Nephron progenitor cell (in vitro differentiated cells): ENCODE measurements at regions not wholly inside any gene's neighbourhood (a gene's known extent, or its start where the extent isn't known, plus 50 kb on each side); places are given as distances from the start of the nearest gene placed in this dataset.

ENCODE experiments used
- DNase-seq: peaks from one replicate; pipeline ENCODE4 v3.0.0; 2021
- H3K27ac Mint-ChIP-seq: 2 replicates; pipeline ENCODE4 v1.8.0; 2021; ENCODE audit warnings: mild to moderate bottlenecking, moderate library complexity, mixed read lengths
- H3K27me3 Mint-ChIP-seq: 2 replicates; pipeline ENCODE4 v1.8.0; 2021; ENCODE audit warnings: mild to moderate bottlenecking, low read depth, mixed read lengths; ENCODE audit not compliant: poor library complexity
- H3K36me3 Mint-ChIP-seq: 2 replicates; pipeline ENCODE4 v1.8.0; 2021; ENCODE audit warnings: low read depth, mixed read lengths
- H3K4me1 Mint-ChIP-seq: 2 replicates; pipeline ENCODE4 v1.8.0; 2021; ENCODE audit warnings: mixed read lengths
- H3K4me3 Mint-ChIP-seq: 2 replicates; pipeline ENCODE4 v1.8.0; 2021; ENCODE audit warnings: mild to moderate bottlenecking, moderate library complexity, mixed read lengths
- H3K9me3 Mint-ChIP-seq: 2 replicates; pipeline ENCODE4 v1.8.0; 2021; ENCODE audit warnings: mild to moderate bottlenecking, moderate library complexity, mixed read lengths
- TF ChIP-seq, protein P1 (sequence below): fragments of 200-600 bp; sonication (generic); IDR thresholded peaks from 2 replicates; pipeline ENCODE4 v1.5.0; 2021; ENCODE audit warnings: antibody characterized with exemption

DNA sequence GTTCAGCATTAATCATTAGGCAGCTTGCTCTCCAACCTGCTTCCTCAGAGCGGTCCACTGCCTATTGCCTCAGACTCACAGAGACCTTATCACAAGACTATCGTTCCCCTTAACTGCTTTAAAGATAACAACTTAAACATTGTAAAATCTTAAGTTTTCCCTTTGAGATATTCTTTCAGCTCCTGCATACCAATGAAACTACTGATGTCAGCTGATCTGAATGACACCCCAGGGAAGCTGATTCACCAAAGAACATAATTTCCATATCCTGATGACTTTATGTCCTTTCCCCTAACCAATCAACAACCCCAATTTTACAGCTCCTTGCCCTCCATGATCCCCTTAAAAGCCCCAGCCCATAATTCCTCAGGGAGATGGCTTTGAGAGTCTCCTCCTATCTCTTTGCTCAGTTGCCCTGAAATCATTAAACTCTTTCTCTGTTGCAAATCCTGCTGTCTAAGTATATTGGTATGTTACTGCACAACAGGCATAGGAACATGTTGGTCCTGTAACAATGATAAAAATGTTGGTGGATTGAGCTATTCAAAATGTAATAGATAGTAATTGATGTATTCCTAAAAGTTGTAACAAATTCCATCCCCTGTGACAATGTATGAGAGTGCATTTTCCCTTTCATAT, 621.4 kb upstream of the RGS18 start:
- H3K4me1 Mint-ChIP-seq, result no peaks in the 10 kb centered on the region
- H3K9me3 Mint-ChIP-seq, result peaks cover 15% of the 10 kb centered on the region
- DNase-seq, result no peak
- H3K27me3 Mint-ChIP-seq, result no peaks in the 10 kb centered on the region
- no peak overlapping the region for H3K4me3 Mint-ChIP-seq
- H3K36me3 Mint-ChIP-seq, result no peaks in the 10 kb centered on the region
- TF ChIP-seq, protein P1, sequence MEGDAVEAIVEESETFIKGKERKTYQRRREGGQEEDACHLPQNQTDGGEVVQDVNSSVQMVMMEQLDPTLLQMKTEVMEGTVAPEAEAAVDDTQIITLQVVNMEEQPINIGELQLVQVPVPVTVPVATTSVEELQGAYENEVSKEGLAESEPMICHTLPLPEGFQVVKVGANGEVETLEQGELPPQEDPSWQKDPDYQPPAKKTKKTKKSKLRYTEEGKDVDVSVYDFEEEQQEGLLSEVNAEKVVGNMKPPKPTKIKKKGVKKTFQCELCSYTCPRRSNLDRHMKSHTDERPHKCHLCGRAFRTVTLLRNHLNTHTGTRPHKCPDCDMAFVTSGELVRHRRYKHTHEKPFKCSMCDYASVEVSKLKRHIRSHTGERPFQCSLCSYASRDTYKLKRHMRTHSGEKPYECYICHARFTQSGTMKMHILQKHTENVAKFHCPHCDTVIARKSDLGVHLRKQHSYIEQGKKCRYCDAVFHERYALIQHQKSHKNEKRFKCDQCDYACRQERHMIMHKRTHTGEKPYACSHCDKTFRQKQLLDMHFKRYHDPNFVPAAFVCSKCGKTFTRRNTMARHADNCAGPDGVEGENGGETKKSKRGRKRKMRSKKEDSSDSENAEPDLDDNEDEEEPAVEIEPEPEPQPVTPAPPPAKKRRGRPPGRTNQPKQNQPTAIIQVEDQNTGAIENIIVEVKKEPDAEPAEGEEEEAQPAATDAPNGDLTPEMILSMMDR, result no peak
- H3K27ac Mint-ChIP-seq, result no peak overlapping the region

DNA sequence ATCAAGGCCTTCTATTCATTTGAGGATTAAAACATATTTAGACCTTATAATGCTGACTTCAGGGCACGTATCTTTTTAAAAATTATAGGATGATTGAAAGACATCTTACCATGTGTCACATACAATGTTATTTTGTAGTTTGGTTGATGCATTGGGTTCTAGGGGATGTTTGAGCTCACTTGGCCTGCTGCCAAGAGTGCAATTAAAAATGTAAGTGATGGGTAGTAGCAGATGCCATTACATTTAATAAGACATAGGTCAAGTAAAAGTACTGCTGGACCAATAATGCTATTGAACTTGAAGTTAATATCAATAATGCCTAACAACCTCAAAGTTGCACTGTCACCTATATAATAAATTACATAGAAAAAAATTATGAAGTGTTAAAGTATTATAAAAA, 616.5 kb upstream of the RGS18 start:
- Mint-ChIP-seq H3K4me1 (no peaks in the 10 kb centered on the region), H3K4me3 (no peak overlapping the region), H3K9me3 (peaks cover 9% of the 10 kb centered on the region), H3K36me3 (no peaks in the 10 kb centered on the region), H3K27me3 (no peaks in the 10 kb centered on the region), H3K27ac (no peak overlapping the region)
- TF ChIP-seq, protein P1, result no peak
- DNase-seq, result no peak

DNA sequence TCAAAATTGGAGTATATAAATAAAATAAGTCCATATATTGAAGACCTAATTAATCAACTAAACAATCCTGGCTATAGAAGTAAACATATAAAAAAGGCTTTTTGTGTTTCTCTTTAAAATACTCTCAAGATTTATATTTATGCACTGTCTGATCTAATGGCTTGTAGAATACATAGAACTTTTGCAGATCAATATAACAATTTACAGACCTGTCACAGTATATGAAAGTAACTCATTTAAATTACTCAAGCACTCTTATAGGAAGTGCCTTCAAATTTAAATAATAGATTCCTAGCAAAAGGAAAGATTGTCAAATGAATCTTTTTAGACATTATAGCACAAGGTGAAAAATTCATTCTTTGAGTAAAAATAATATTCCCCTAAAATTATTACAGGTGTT, 615.8 kb upstream of the RGS18 start:
- DNase-seq, result no peak
- H3K9me3 Mint-ChIP-seq, result peaks cover 4% of the 10 kb centered on the region
- H3K36me3 Mint-ChIP-seq, result no peaks in the 10 kb centered on the region
- TF ChIP-seq, protein P1, result no peak
- H3K27ac Mint-ChIP-seq, result no peak overlapping the region
- no peak overlapping the region for H3K4me3 Mint-ChIP-seq
- H3K4me1 Mint-ChIP-seq, result no peaks in the 10 kb centered on the region
- H3K27me3 Mint-ChIP-seq, result no peaks in the 10 kb centered on the region

DNA sequence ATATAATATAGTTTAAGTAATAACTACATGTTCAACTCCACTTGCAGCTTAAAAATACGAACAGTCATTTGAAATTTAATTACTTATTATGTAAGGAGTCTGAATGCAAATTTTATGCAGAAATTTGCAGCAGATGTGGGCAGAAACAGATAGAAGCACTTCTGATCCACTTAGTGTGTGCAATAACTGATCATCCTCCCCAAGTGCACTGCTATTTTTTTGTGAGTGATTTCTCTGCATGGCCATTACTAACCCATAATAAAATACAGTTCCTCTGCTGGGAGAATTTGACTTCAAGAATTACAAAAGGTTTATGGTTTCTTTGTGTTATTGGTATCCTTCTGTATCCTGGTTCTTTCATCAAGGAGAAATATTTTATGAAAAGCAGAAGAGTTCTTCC, 611.5 kb upstream of the RGS18 start:
- DNase-seq, result no peak
- no peaks in the 10 kb centered on the region for H3K27me3 Mint-ChIP-seq
- no peaks in the 10 kb centered on the region for H3K4me1 Mint-ChIP-seq

DNA sequence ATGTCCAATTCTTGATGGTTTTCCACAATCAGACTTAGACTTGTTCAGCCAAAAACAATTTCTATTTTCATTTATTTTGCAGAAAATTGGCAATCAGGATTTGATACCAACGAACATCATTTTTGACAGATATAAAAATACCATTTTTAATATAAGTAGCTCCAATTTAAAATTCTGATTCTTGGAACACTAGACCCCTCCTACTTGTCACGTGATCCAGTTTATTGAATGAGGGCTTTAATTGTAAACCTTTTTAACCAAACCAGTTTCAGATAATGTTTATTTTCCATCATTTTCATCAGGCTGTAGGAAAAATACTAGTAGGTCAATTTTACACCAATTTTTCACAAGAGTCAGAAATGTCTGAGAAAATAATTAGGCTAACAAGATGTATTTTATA, 607.2 kb upstream of the RGS18 start:
- no peak overlapping the region for H3K27ac Mint-ChIP-seq
- H3K9me3 Mint-ChIP-seq, result no peaks in the 10 kb centered on the region
- TF ChIP-seq, protein P1, result no peak
- H3K27me3 Mint-ChIP-seq, result no peaks in the 10 kb centered on the region
- no peaks in the 10 kb centered on the region for H3K4me1 Mint-ChIP-seq
- no peaks in the 10 kb centered on the region for H3K36me3 Mint-ChIP-seq
- no peak overlapping the region for H3K4me3 Mint-ChIP-seq
- DNase-seq, result no peak

More for the DNA sequence above, 611.5 kb upstream of the RGS18 start:
- TF ChIP-seq, protein P1, result no peak
- H3K36me3 Mint-ChIP-seq, result no peaks in the 10 kb centered on the region
- no peaks in the 10 kb centered on the region for H3K9me3 Mint-ChIP-seq
- H3K27ac Mint-ChIP-seq, result no peak overlapping the region
- no peak overlapping the region for H3K4me3 Mint-ChIP-seq

DNA sequence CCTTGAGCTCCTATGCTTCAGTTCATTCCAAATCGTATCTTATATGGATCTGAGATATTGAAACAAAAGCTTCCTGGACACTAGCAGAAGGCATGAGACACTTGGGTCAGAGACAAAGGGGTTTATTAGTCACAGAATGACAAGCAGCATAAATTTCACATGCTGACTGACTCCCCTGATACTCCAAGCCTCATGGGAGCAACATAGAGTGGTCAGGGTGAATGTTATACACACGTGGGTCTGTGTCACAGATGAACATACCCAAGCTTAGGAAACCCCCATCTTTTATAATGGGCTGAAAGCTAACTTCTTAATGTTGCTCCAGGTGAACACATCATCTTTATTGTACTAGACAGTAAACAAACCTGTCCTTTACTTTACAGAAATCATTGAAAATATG, 599.9 kb upstream of the RGS18 start:
- Mint-ChIP-seq H3K4me1 (no peaks in the 10 kb centered on the region), H3K27me3 (no peaks in the 10 kb centered on the region), H3K4me3 (no peak overlapping the region), H3K36me3 (no peaks in the 10 kb centered on the region), H3K9me3 (no peaks in the 10 kb centered on the region), H3K27ac (no peak overlapping the region)
- DNase-seq, result no peak
- TF ChIP-seq, protein P1, result no peak
